ENCODE measurements at regions not wholly inside any gene's neighbourhood (a gene's known extent, or its start where the extent isn't known, plus 50 kb on each side); places are given as distances from the start of the nearest gene placed in this dataset.

DNA sequence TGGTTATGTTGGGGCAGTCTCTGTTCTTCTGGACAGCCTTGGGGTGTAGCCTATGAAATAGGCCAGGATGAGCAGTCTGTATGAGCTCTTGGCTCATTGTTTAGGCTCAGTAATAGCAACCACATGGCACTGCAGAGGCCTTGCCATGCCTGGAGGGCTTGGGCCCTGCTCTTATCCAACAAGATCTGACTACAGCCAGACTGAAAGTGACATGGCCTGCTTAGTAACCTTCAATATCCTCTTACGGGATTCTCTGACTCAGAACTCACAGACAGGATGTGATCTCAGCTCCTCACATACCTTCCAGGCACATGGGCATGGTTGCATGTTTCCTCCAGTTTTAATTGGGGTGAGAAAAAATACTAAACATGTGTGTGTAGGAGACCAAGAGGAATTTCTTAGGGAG lies 289.3 kb downstream of the PTEN start:
- no peak for FAIRE-seq
- H4K91ac ChIP-seq (replicated peaks; ENCODE audit: insufficient read length, low read length) = no peak overlapping the region
- H3K9ac ChIP-seq (replicated peaks in 1 of 4; ENCODE audit: extremely low read depth in 1 of 4, low read depth in 3 of 4, low read length in 3 of 4) = no peak overlapping the region
- H3K36me3 ChIP-seq (ENCODE audit: control insufficient read depth in 2 of 4, insufficient read depth in 4 of 4, low read length in 3 of 4) = no peaks in the 10 kb centered on the region
- no peak overlapping the region for H2AK5ac ChIP-seq (ENCODE audit: low read depth, low read length)
- no peak overlapping the region for H4K8ac ChIP-seq (ENCODE audit: extremely low read depth, insufficient read depth, low read length)
- no peak overlapping the region for H2BK15ac ChIP-seq (ENCODE audit: low read length)
- H3K18ac ChIP-seq (ENCODE audit: extremely low read depth, low read length) = no peak overlapping the region
- H3K27me3 ChIP-seq (replicated peaks in 1 of 4; ENCODE audit: control insufficient read depth in 3 of 4, extremely low read depth in 1 of 4, insufficient read depth in 3 of 4, low read length in 3 of 4) = no peaks in the 10 kb centered on the region
- H3K27ac ChIP-seq (ENCODE audit: low read depth, low read length) = no peak overlapping the region
- H3K79me2 ChIP-seq (ENCODE audit: control insufficient read depth in 1 of 2, insufficient read depth in 2 of 2, low read length in 2 of 2) = no peaks in the 10 kb centered on the region
- H2BK20ac ChIP-seq (ENCODE audit: low read length) = no peak overlapping the region
- H3K4me1 ChIP-seq (replicated peaks in 1 of 4; ENCODE audit: control insufficient read depth in 3 of 4, insufficient read depth in 4 of 4, low read length in 3 of 4) = no peaks in the 10 kb centered on the region
- H3K23me2 ChIP-seq (ENCODE audit: low read depth, low read length) = no peaks in the 10 kb centered on the region
- ChIA-PET CTCF (ENCODE audit: partially characterized antibody) (interaction anchor here (1.0 kb wide), 1 partner anchor 13 kb away, joined by 3 read pairs; no protein-coding TSS in a partner anchor), POLR2A (ENCODE audit: partially characterized antibody) (interaction anchor here (1.2 kb wide), 1 partner anchor 222 kb away, joined by 3 read pairs; no protein-coding TSS in a partner anchor)
- no peak for DNase-seq (ENCODE audit: low read depth in 1 of 2, low spot score in 2 of 2)
- no peak overlapping the region for H3K14ac ChIP-seq (ENCODE audit: insufficient read length)
- H2BK5ac ChIP-seq (ENCODE audit: low read depth, low read length) = no peak overlapping the region
- H3K9me3 ChIP-seq (ENCODE audit: insufficient read depth in 2 of 2, low read depth in 1 of 2, low read length in 1 of 2) = 0 out of 4 replicates have a peak, but pooled peaks cover 0 to 4% of the 10 kb centered on the region in 2 experiments
- H2AFZ ChIP-seq (ENCODE audit: low read length) = no peak overlapping the region
- no peak overlapping the region for H2BK120ac ChIP-seq (replicated peaks; ENCODE audit: low read depth, low read length)
- no peak overlapping the region for H3K4ac ChIP-seq (replicated peaks; ENCODE audit: insufficient read length, low read depth, low read length)
- H3K4me2 ChIP-seq (ENCODE audit: insufficient read depth in 1 of 2, low read depth in 2 of 2, low read length in 2 of 2) = no peak overlapping the region
- H4K5ac ChIP-seq (ENCODE audit: insufficient read length, low read depth, low read length) = no peak overlapping the region
- H4K20me1 ChIP-seq (replicated peaks in 1 of 2; ENCODE audit: control insufficient read depth in 1 of 2, insufficient read depth in 2 of 2, low read length in 2 of 2) = no peaks in the 10 kb centered on the region
- H2BK12ac ChIP-seq (ENCODE audit: low read depth, low read length) = no peak overlapping the region
- H3K56ac ChIP-seq (replicated peaks; ENCODE audit: insufficient read length, low read depth, low read length) = no peak overlapping the region
- H3K4me3 ChIP-seq (ENCODE audit: extremely low read depth in 1 of 4, insufficient read depth in 2 of 4, low read depth in 3 of 4, low read length in 4 of 4) = no peak overlapping the region
- no peak overlapping the region for H3K23ac ChIP-seq (ENCODE audit: insufficient read length)
- 95% methylated on average over 1 of the region's 1 CpG; no CpG with 5 or more reads in 1 of the 2 experiments for WGBS, 2 experiments (ENCODE audit: extremely low coverage in 1 of 2, insufficient coverage in 1 of 2, insufficient read length in 1 of 2, insufficient replicate concordance in 2 of 2, low coverage in 1 of 2, low lambda C conversion rate in 2 of 2, missing lambda C conversion rate in 1 of 2)
- no peaks in the 10 kb centered on the region for H3K79me1 ChIP-seq (ENCODE audit: low read depth, low read length)
- TF ChIP-seq HDAC2 (IDR thresholded peaks at IDR 0.05; ENCODE audit: borderline replicate concordance in 1 of 2, low read depth in 2 of 2, low read length in 2 of 2) = no peak
- TF ChIP-seq KDM4A (IDR thresholded peaks at IDR 0.05; ENCODE audit: low read depth, low read length, severe bottlenecking) = no peak
- TF ChIP-seq CTBP2 (IDR thresholded peaks at IDR 0.05; ENCODE audit: borderline replicate concordance, insufficient read depth, insufficient read length, low read length) = no peak
- TF ChIP-seq KDM5A (IDR thresholded peaks at IDR 0.05; ENCODE audit: low read length) = no peak
- no peak for TF ChIP-seq SRF (IDR thresholded peaks at IDR 0.05; ENCODE audit: low read depth, low read length)
- no peak for TF ChIP-seq CREB1 (IDR thresholded peaks at IDR 0.05)
- TF ChIP-seq POU5F1 (IDR thresholded peaks at IDR 0.05; ENCODE audit: low read depth, low read length) = no peak
- no peak for TF ChIP-seq ASH2L (IDR thresholded peaks at IDR 0.05; ENCODE audit: low read length)
- no peak for TF ChIP-seq SP4 (IDR thresholded peaks at IDR 0.05; ENCODE audit: low read length)
- TF ChIP-seq FOSL1 (IDR thresholded peaks at IDR 0.05; ENCODE audit: insufficient read depth, low read depth, low read length) = no peak
- TF ChIP-seq TBP (IDR thresholded peaks at IDR 0.05; ENCODE audit: low read depth, low read length) = no peak
- TF ChIP-seq RBBP5 (IDR thresholded peaks at IDR 0.05; ENCODE audit: borderline replicate concordance, low read depth, low read length) = no peak
- no peak for TF ChIP-seq CBX5 (IDR thresholded peaks at IDR 0.05; ENCODE audit: low read depth, low read length)
- no peak for TF ChIP-seq SIRT6 (IDR thresholded peaks at IDR 0.05; ENCODE audit: low read length)
- no peak for TF ChIP-seq JUN (IDR thresholded peaks at IDR 0.05; ENCODE audit: low read depth, low read length)
- no peak for TF ChIP-seq SP2 (IDR thresholded peaks at IDR 0.05; ENCODE audit: low read length)

Measured in H1 (cell line).